ENCODE measurements at regions not wholly inside any gene's neighbourhood (a gene's known extent, or its start where the extent isn't known, plus 50 kb on each side); places are given as distances from the start of the nearest gene placed in this dataset.

DNA sequence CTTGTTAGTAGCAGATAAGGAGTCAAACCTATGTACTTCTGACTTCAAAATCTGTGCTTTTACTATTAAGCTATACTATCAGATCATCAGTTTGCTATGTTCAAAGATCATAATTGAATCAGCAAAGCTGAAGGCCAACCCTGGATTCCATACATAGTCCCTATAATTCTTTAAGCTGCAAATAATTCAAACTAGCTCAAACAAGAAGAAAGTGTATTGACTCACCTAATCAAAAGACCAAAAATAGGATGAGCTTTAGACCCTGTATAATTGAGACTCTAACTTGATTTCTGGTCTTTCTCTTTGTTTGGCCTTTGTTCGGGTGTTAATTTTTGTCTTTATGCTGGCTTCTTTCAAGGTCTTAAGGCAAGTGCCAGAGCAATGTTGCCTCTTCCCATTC is 213.7 kb downstream of the CWF19L2 start:
- TF ChIP-seq, protein P1, sequence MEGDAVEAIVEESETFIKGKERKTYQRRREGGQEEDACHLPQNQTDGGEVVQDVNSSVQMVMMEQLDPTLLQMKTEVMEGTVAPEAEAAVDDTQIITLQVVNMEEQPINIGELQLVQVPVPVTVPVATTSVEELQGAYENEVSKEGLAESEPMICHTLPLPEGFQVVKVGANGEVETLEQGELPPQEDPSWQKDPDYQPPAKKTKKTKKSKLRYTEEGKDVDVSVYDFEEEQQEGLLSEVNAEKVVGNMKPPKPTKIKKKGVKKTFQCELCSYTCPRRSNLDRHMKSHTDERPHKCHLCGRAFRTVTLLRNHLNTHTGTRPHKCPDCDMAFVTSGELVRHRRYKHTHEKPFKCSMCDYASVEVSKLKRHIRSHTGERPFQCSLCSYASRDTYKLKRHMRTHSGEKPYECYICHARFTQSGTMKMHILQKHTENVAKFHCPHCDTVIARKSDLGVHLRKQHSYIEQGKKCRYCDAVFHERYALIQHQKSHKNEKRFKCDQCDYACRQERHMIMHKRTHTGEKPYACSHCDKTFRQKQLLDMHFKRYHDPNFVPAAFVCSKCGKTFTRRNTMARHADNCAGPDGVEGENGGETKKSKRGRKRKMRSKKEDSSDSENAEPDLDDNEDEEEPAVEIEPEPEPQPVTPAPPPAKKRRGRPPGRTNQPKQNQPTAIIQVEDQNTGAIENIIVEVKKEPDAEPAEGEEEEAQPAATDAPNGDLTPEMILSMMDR (IDR thresholded peaks at IDR 0.05), result no peak
- no peak for TF ChIP-seq POLR2A (IDR thresholded peaks at IDR 0.05)
